NOMO-1 (cell line): ENCODE measurements at regions not wholly inside any gene's neighbourhood (a gene's known extent, or its start where the extent isn't known, plus 50 kb on each side); places are given as distances from the start of the nearest gene placed in this dataset.
"Not testable (repeated sequence)": the region's sequence is repeated elsewhere in the genome, so short reads cannot be mapped to it uniquely, and the experiment has no call there.

ENCODE experiments used
- DNase-seq, 2 experiments: peaks; one replicate each; lab custom pipeline; 2025; ENCODE audit not compliant: unreplicated experiment in 2 of 2; lab: John Stamatoyannopoulos, UW

- DNase-seq = no peak
These were observed 101.6 kb upstream of the MAP9 start for GRCh38 chr4:155478336-155478835.

GRCh38 chr4:155474758-155475157 lies 98.0 kb upstream of the MAP9 start:
- no peak for DNase-seq

- no peak for DNase-seq
These were observed 96.8 kb upstream of the MAP9 start for GRCh38 chr4:155473420-155474095.

- no peak for DNase-seq
These were observed 91.5 kb upstream of the MAP9 start for GRCh38 chr4:155468282-155468681.

- DNase-seq = no peak
These were observed 73.9 kb upstream of the MAP9 start for GRCh38 chr4:155450676-155451075.

- no peak for DNase-seq
These were observed 68.5 kb upstream of the MAP9 start for GRCh38 chr4:155445306-155445705.

- no peak for DNase-seq
These were observed 68.0 kb upstream of the MAP9 start for GRCh38 chr4:155444721-155445120.

GRCh38 chr4:155442267-155443105 lies 65.7 kb upstream of the MAP9 start:
- DNase-seq = peak; percentile 7 to 27

- no peak for DNase-seq
These were observed 64.7 kb upstream of the MAP9 start for GRCh38 chr4:155441475-155441874.

GRCh38 chr4:155439760-155440159 lies 63.0 kb upstream of the MAP9 start:
- not testable (repeated sequence) for DNase-seq

- DNase-seq = no peak
These were observed 58.1 kb upstream of the MAP9 start for GRCh38 chr4:155434904-155435303.

- DNase-seq = no peak
These were observed 57.6 kb upstream of the MAP9 start for GRCh38 chr4:155434366-155434765.

- no peak for DNase-seq
These were observed 57.0 kb upstream of the MAP9 start for GRCh38 chr4:155433636-155434360.

- no peak for DNase-seq
These were observed 54.4 kb upstream of the MAP9 start for GRCh38 chr4:155430895-155431795.

GRCh38 chr4:155428128-155428527 lies 51.4 kb upstream of the MAP9 start:
- no peak for DNase-seq

- no peak for DNase-seq
These were observed 50.2 kb upstream of the MAP9 start for GRCh38 chr4:155426953-155427352.
